Type B pancreatic cell (in vitro differentiated cells): ENCODE measurements at regions not wholly inside any gene's neighbourhood (a gene's known extent, or its start where the extent isn't known, plus 50 kb on each side); places are given as distances from the start of the nearest gene placed in this dataset.

ENCODE experiments used
- DNase-seq: peaks from one replicate; pipeline ENCODE4 v3.0.0; 2021; ENCODE audit warnings: mixed read lengths; ENCODE audit not compliant: unreplicated experiment; ENCODE audit errors: extremely low spot score
- H3K27ac Mint-ChIP-seq: 2 replicates; pipeline ENCODE4 v1.8.0; 2021; ENCODE audit warnings: mild to moderate bottlenecking, mixed read lengths
- H3K27me3 Mint-ChIP-seq: 2 replicates; pipeline ENCODE4 v1.8.0; 2021; ENCODE audit warnings: mixed read lengths
- H3K36me3 Mint-ChIP-seq: 2 replicates; pipeline ENCODE4 v1.8.0; 2021; ENCODE audit warnings: mixed read lengths
- H3K4me1 Mint-ChIP-seq: one replicate; pipeline ENCODE4 v1.8.0; 2021; ENCODE audit warnings: mixed read lengths; ENCODE audit not compliant: unreplicated experiment
- H3K4me3 Mint-ChIP-seq: 2 replicates; pipeline ENCODE4 v1.8.0; 2021; ENCODE audit warnings: mild to moderate bottlenecking, mixed read lengths
- H3K9me3 Mint-ChIP-seq: 2 replicates; pipeline ENCODE4 v1.8.0; 2021; ENCODE audit warnings: mixed read lengths
- TF ChIP-seq, protein P1 (sequence below): fragments of 200-600 bp; sonication (generic); conservative IDR thresholded peaks from 2 replicates; pipeline ENCODE4 v1.5.0; 2021; ENCODE audit warnings: antibody characterized with exemption, mild to moderate bottlenecking

DNA sequence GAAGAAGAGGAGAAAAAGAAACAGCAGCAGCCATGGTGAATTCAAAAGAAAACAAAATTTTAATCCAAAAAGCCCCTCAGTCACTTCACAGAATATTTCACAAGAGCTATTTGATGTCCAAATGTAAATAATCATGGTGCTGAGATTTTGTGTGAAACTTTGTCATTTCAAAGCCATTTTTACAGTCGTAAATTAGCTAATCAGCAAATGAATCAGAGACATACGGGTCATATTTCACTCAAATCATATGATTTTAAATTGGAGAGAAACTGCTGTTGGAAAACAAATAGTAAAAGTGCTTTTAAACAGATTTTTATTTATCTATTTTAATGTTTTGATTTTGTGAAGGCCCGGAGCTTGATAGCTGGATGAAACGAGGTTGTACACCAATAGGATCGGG is 101.4 kb upstream of the SMIM23 start:
- H3K4me3 Mint-ChIP-seq: no peak overlapping the region
- no peak overlapping the region for H3K27ac Mint-ChIP-seq
- H3K4me1 Mint-ChIP-seq: peaks cover 5% of the 10 kb centered on the region
- H3K27me3 Mint-ChIP-seq: peaks cover 25% of the 10 kb centered on the region
- DNase-seq: no peak
- H3K9me3 Mint-ChIP-seq: no peaks in the 10 kb centered on the region
- TF ChIP-seq, protein P1, sequence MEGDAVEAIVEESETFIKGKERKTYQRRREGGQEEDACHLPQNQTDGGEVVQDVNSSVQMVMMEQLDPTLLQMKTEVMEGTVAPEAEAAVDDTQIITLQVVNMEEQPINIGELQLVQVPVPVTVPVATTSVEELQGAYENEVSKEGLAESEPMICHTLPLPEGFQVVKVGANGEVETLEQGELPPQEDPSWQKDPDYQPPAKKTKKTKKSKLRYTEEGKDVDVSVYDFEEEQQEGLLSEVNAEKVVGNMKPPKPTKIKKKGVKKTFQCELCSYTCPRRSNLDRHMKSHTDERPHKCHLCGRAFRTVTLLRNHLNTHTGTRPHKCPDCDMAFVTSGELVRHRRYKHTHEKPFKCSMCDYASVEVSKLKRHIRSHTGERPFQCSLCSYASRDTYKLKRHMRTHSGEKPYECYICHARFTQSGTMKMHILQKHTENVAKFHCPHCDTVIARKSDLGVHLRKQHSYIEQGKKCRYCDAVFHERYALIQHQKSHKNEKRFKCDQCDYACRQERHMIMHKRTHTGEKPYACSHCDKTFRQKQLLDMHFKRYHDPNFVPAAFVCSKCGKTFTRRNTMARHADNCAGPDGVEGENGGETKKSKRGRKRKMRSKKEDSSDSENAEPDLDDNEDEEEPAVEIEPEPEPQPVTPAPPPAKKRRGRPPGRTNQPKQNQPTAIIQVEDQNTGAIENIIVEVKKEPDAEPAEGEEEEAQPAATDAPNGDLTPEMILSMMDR: no peak
- H3K36me3 Mint-ChIP-seq: no peaks in the 10 kb centered on the region

DNA sequence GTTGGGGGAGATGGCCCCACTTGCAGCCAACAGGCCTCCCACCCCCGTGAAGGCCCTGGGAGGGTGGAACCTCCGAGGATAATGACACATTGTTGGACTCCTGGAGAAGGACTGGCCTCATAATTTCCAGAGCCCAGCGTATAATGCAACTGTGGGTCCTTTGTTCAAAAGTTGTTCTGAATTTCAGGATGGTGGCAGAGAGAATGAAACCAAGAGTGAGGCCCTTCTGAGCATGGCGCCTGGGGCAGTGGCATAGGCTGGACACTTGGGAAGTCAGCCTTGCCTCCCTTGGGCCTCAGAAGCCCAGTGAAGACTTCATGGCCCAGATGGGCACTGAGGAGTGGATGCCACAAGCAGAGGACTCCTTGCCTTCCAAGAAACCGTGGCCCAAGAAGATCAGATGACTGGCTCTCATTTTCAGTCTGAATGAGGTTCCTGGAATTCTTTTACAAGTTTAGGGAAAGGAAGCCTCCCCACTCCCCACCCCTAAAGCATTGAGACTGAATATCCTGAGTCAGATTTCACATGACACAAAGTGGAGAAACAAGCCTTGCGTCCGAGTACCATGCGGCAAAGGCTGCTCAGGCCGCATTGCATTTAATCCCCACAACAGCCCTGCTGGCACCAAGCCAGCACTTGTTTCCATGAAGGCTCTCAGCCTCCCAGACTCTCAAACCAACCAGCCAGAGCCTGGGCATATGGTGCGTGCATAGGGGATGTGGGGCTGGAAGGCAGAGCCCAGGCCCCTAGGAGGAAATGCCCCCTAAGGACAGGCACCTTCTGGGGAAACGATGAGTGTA is 96.7 kb upstream of the SMIM23 start:
- TF ChIP-seq, protein P1: no peak
- no peaks in the 10 kb centered on the region for H3K36me3 Mint-ChIP-seq
- no peak overlapping the region for H3K27ac Mint-ChIP-seq
- H3K27me3 Mint-ChIP-seq: peaks cover 12% of the 10 kb centered on the region
- H3K4me3 Mint-ChIP-seq: no peak overlapping the region
- no peaks in the 10 kb centered on the region for H3K4me1 Mint-ChIP-seq
- peak; percentile 40 for DNase-seq
- no peaks in the 10 kb centered on the region for H3K9me3 Mint-ChIP-seq

DNA sequence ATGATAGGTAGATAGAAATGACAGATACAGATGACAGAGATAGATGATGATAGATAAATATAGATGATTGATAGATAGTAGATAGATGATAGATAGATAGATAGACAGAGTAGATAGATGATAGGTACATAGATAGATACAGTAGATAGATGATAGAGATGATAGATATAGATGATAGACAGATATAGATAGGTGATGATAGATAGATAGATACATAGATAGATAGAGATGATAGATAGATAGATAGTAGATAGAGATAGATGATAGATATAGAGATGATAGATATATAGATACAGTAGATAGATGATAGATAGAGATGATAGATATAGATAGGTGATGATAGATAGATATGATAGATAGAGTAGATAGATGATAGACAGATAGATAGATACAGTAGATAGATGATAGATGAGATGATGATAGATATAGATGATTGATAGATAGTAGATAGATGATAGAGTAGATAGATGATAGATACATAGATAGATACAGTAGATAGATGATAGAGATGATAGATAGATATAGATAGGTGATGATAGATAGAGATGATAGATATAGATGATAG is 95.7 kb upstream of the SMIM23 start:
- TF ChIP-seq, protein P1: no peak
- H3K4me3 Mint-ChIP-seq: no peak overlapping the region

DNA sequence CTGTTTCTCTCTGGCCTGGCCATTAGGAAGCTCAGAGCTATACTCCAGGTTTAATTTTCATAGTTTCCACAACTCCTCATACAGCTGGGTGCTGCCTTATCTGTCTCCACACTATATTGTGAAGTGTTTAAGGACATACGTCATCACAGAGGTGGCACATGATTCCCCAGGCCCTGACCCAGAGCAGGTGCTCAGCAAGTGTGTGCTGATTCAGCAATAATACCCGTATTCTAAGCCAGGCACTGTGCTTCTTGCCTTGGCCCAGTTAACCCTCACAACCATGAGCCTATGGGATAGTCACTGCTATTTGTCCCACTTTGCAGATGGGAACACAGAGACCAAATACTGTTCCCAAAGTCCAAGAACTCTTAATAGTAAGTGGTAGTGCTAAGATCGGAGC is 93.5 kb upstream of the SMIM23 start:
- H3K27me3 Mint-ChIP-seq: peaks cover 12% of the 10 kb centered on the region
- H3K27ac Mint-ChIP-seq: no peak overlapping the region
- no peaks in the 10 kb centered on the region for H3K4me1 Mint-ChIP-seq
- peak; percentile 11 for DNase-seq
- H3K9me3 Mint-ChIP-seq: no peaks in the 10 kb centered on the region
- H3K4me3 Mint-ChIP-seq: no peak overlapping the region
- TF ChIP-seq, protein P1: no peak
- H3K36me3 Mint-ChIP-seq: no peaks in the 10 kb centered on the region

More for the DNA sequence above, 95.7 kb upstream of the SMIM23 start:
- DNase-seq: no peak
- H3K27me3 Mint-ChIP-seq: peaks cover 14% of the 10 kb centered on the region
- no peaks in the 10 kb centered on the region for H3K9me3 Mint-ChIP-seq
- H3K4me1 Mint-ChIP-seq: no peaks in the 10 kb centered on the region
- no peaks in the 10 kb centered on the region for H3K36me3 Mint-ChIP-seq
- H3K27ac Mint-ChIP-seq: no peak overlapping the region

DNA sequence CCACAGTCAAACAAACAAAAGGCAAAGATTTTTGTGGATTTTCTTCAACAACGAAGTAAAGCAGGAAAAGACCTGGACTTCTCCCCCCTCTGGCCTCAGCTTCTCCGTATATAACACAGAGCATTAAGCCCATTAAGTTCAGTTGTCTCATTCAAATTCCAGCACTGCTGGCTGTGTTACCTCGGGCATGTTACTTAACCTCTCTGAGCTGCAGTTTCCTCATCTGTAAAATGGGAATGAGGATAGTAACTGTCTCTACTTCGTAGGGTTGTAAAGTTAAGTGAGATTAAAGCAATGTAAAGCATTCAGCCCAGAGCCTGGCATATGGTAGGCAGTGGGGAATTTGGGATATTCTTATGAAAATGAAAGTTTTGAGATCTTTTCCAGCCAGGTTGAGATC is 92.7 kb upstream of the SMIM23 start:
- peaks cover 9% of the 10 kb centered on the region for H3K27me3 Mint-ChIP-seq
- no peaks in the 10 kb centered on the region for H3K9me3 Mint-ChIP-seq
- no peak overlapping the region for H3K27ac Mint-ChIP-seq
- H3K36me3 Mint-ChIP-seq: no peaks in the 10 kb centered on the region
- TF ChIP-seq, protein P1: no peak
- no peaks in the 10 kb centered on the region for H3K4me1 Mint-ChIP-seq
- no peak for DNase-seq
- H3K4me3 Mint-ChIP-seq: no peak overlapping the region
